ENCODE measurements at regions not wholly inside any gene's neighbourhood (a gene's known extent, or its start where the extent isn't known, plus 50 kb on each side); places are given as distances from the start of the nearest gene placed in this dataset.

DNA sequence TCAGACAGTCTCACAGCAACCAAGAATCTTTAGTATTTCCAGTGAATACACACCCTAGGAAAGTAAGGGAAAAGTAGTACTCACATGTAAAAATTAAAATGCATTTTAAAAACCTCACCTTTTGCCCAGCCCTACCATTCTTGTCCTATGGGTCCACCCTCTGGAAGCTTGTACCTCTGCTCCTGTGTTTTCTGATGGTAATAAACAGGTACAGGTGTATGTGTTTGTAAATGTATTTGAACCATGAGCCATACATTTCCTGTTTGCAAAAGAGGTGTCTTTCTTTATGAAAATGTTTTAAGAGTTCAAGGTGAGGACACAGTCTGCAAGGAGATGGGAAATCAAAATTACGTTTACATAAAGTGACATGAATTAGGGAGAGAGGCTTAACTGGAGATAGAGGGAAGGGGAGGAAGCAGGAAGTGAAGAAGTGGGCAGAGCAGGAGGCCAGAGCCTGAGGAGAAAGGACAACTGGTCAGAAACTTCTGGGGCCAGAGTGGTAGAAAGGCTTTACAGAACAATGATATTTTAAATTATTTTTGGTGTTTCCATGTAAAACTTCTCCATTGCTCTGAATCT, 52.0 kb upstream of the IVNS1ABP start:
- peaks cover 4% of the 10 kb centered on the region for H3K4me1 ChIP-seq (ENCODE audit: insufficient read depth, low read length)
- H2AFZ ChIP-seq (ENCODE audit: low read depth, low read length) = no peak overlapping the region
- no peaks in the 10 kb centered on the region for H3K9me3 ChIP-seq (ENCODE audit: low read length)

GRCh38 chr1:185368313-185368855, 51.3 kb upstream of the IVNS1ABP start:
- Histone ChIP-seq H3K27me3 (ENCODE audit: insufficient read depth, low read length) (no peaks in the 10 kb centered on the region), H3K36me3 (ENCODE audit: insufficient read depth, low read length) (no peaks in the 10 kb centered on the region), H3K4me3 (ENCODE audit: low read length) (no peak overlapping the region), H3K9me3 (ENCODE audit: low read length) (no peaks in the 10 kb centered on the region), H2AFZ (ENCODE audit: low read depth, low read length) (no peak overlapping the region), H3K4me1 (ENCODE audit: insufficient read depth, low read length) (peaks cover 4% of the 10 kb centered on the region)

More for the DNA sequence above, 52.0 kb upstream of the IVNS1ABP start:
- H3K36me3 ChIP-seq (ENCODE audit: insufficient read depth, low read length) = no peaks in the 10 kb centered on the region
- no peaks in the 10 kb centered on the region for H3K27me3 ChIP-seq (ENCODE audit: insufficient read depth, low read length)
- H3K4me3 ChIP-seq (ENCODE audit: low read length) = no peak overlapping the region

GRCh38 chr1:185367218-185367617, 50.2 kb upstream of the IVNS1ABP start:
- Histone ChIP-seq H3K9me3 (ENCODE audit: low read length) (no peaks in the 10 kb centered on the region), H3K27me3 (ENCODE audit: insufficient read depth, low read length) (no peaks in the 10 kb centered on the region), H3K4me1 (ENCODE audit: insufficient read depth, low read length) (peaks cover 4% of the 10 kb centered on the region), H3K4me3 (ENCODE audit: low read length) (no peak overlapping the region), H3K36me3 (ENCODE audit: insufficient read depth, low read length) (no peaks in the 10 kb centered on the region), H2AFZ (ENCODE audit: low read depth, low read length) (no peak overlapping the region)

All from neuron (in vitro differentiated cells).